Kasumi-1 (cell line): ENCODE measurements at regions not wholly inside any gene's neighbourhood (a gene's known extent, or its start where the extent isn't known, plus 50 kb on each side); places are given as distances from the start of the nearest gene placed in this dataset.
"Not testable (repeated sequence)": the region's sequence is repeated elsewhere in the genome, so short reads cannot be mapped to it uniquely, and the experiment has no call there.

ENCODE experiments used
- DNase-seq, 2 experiments: peaks; one replicate each; lab custom pipeline; 2025; lab: John Stamatoyannopoulos, UW

GRCh38 chr12:68422956-68423574 is 90.9 kb upstream of the MDM1 start:
- DNase-seq: no peak

GRCh38 chr12:68425998-68426397 is 93.8 kb upstream of the MDM1 start:
- DNase-seq: no peak

DNA sequence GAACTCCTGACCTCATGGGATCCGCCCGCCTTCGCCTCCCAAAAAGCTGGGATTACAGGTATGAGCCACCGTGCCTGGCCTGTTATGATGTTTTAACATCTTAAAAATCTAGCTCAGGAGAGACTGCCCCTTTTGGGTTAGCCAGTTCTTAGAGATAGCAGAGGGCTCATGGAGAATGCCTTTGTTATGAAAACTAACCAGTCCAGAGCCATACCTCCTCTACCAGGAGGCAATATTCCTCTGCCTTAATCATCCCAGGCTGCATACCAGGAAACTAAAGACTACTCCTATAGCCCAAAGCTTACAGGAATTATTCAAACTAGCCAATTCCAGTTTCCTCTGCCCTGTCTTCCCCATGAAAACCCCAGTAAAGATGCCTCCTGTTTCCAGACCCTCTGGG is 96.0 kb upstream of the MDM1 start:
- no peak for DNase-seq

- DNase-seq: no peak
Measured at GRCh38 chr12:68428724-68429501, 96.8 kb upstream of the MDM1 start.

DNA sequence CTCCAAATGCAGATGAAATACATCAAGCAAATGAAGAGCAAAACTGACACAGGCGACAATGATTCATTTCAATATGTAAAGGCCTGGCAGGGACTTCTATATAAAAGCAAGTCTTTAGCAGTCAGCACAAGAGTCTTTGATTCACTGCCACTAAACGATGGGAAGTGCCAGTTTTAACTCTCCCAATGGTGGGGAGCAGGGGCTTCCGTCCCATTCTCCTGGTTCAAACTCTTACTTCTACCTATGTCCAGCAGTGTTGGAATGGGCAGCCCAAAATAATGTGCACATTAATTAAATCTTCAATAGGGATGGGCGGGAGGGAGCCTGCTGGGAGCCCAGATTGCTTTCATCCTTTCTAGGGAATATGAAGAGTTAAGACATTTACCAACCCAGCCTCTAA is 97.5 kb upstream of the MDM1 start:
- DNase-seq: no peak

GRCh38 chr12:68431786-68432185 is 99.6 kb upstream of the MDM1 start:
- DNase-seq: no peak

DNA sequence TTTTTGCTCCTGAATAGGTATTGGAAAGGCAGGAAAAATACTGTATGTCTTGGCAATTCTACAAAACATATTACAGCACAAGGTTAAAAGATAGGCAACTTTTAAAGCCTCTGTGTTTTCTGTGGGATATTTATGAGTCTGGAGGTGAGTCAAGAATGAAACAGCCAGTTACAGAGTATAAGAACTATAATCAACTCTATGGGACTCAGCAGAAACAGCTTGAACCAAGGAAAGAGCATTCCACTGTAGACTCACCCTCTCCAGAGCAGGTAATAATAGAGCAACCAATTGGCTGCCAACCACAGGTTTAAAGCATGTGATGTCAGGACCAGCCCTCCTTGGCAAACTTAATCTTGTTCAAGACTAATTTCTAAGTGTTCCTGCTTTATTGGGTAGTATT is 100.5 kb upstream of the MDM1 start:
- DNase-seq: no peak

DNA sequence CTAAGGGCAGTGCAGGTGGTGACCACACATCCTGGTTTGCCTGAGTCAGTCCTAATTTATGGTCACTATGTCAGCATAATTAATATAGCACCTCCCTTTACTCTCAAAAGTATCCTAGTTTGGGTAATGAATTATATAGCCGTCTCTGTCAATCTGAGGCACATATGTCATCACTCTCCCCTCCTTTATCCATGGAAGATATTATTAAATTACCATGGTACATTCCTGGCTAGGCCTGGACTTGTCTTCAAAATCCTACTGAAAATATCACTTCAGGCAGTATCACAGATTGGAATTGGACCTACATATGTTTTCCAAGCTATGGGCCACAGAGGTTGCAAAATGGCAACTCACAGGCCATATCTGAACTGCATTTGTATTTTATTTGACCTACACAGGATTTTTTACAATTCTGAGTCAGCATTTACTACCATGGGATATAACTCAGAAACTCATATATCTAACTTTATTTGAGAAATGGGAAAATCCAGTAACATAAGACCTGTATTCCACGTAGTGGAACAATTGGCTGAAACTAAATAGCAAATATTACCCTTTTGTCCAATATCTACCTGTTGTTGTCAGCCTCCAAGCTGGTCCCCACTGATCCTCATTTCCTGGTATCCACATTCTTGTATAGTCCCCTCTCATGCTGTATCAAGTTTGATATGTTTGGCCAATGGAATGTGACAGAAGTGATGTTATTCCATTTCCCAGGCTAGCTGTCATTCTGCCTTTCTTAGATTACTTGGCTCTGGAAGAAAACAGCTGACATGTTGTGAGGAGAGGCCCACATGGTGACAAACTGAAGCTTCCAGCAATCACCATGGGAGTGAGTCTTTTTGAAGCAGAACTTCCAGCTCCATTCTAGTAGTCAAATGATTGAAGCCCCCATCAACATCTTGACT is 102.5 kb upstream of the MDM1 start:
- DNase-seq: no peak

DNA sequence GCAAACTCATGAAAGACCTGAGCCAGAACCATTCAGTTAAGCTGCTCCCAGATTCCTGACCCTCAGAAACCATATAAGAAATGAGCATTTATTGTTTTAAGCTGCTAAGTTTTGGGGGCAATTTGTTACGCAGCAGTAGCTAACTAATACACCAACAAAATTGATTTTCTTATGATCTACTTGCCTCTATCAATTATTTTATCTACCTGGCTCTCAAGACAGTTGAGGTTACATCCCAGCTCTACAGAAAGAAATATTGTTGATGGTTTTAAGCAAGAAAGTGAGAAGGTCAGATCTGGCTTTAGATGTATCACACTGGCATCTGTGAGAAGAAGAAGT is 103.1 kb upstream of the MDM1 start:
- DNase-seq: no peak

- no peak for DNase-seq
Measured at GRCh38 chr12:68435816-68436215, 103.7 kb upstream of the MDM1 start.

DNA sequence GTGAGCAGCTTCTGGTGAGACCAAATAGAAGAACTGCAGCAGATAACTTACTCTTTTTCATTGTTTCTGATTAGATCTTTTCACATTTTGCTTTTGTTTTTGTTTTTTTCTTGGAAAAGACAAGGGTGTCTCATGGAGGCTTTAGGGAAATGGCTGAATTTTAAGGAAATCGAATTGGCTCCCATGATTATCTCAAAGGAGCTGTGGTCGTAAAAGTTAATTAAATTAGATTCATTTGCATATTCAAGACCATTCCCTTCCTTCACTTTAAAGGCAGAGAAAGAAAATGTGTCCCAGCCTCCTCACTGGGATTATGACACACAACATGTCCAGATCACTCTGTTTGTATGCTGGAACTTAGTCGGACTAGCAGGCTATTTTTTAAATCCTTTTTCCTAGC is 106.4 kb upstream of the MDM1 start:
- DNase-seq: no peak

DNA sequence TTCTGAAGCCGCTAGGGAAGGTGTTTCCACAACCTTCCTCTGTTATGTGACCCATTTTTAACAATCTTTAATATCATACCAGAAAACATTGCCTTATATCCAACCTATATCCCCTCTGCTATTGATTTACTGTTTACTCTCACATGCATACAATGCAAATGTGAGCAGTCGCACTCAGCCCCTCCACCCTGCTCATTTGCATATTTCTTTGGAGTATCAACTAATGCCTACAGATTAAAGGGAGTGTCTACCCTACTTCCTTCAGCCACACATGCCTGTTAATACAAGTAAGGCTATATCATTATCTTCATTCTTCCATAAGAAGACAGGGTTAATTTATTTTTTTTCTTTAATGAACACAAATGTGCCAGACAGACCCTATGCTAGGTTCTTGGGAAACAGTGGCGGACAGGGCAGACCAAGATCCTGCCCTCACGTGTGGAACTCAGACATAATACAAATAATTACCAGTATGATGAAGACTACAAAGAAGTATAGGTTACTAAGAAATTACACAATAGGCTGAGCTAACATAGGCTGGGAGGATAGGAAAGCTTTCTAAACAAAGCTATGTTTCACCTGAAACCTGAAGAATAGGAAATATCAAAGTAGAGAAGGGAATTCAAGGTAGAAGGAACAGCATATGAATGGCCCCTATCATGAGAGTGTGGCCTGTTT is 107.3 kb upstream of the MDM1 start:
- no peak for DNase-seq

- no peak for DNase-seq
Measured at GRCh38 chr12:68440068-68440581, 108.0 kb upstream of the MDM1 start.

GRCh38 chr12:68441167-68441566 is 109.0 kb upstream of the MDM1 start:
- DNase-seq: no peak

DNA sequence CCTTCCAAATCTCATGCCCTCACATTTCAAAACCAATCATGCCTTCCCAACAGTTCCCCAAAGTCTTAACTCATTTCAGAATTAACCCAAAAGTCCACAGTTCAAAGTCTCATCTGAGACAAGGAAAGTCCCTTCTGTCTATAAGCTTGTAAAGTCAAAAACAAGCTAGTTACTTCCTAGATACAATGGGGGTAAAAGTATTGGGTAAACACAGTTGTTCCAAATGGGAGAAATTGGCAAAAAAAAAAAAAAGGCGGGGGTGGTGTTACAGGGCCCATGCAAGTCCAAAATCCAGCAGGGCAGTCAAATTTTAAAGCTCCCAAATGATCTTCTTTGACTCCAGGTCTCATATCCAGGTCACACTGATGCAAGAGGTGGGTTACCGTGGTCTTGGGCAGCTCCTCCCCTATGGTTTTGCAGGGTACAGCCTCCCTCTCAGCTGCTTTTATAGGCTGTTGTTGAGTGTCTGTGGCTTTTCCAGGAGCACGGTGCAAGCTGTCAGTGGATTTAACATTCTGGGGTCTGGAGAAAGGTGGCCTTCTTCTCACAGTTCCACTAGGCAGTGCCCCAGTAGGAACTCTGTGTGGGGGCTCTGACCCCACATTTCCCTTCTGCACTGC is 110.3 kb upstream of the MDM1 start:
- not testable (repeated sequence) for DNase-seq

- DNase-seq: not testable (repeated sequence)
Measured at GRCh38 chr12:68443695-68444094, 111.5 kb upstream of the MDM1 start.

DNA sequence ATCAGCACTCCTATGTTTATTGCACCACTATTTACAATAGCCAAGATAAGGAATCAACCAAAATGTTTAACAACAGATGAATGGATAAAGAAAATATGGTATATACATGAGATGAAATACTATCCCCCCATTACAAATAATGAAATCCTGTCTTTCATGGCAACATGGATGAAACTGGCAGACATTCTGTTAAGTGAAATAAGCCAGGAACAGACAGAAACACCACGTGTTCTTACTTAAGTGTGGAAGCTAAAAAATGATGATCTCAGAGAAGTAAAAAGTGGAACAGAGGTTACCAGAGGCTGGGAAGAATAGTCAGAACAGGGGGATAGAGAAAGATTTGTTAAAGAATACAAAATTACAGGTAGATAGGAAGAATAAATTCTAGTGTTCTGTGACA is 113.7 kb upstream of the MDM1 start:
- DNase-seq: no peak

- no peak for DNase-seq
Measured at GRCh38 chr12:68446384-68446783, 114.2 kb upstream of the MDM1 start.

GRCh38 chr12:68446901-68447796 is 115.0 kb upstream of the MDM1 start:
- DNase-seq: no peak

DNA sequence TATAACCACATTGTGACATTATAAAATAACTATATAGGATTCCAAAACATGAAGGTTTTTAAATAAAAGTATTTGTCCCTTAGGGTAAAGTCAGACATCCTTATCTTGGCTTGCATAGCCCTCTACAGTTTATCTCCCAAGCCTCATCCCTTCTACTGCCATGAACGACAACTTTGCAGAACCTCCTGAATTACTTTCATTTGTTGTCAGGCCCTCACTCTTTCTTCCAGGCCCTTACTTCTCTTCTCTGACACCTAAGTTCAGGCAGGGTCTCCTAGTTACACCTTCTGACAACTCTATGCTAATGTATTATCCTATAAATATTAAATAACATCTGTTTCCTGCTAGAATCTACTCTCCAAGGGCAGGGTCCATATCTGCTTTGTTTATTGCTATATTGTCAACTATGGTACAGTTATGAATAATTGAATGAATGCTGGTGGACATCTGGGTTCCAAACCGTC is 115.7 kb upstream of the MDM1 start:
- DNase-seq: no peak

- no peak for DNase-seq
Measured at GRCh38 chr12:68449196-68449595, 117.0 kb upstream of the MDM1 start.
